ENCODE measurements at regions not wholly inside any gene's neighbourhood (a gene's known extent, or its start where the extent isn't known, plus 50 kb on each side); places are given as distances from the start of the nearest gene placed in this dataset.
"Not testable (repeated sequence)": the region's sequence is repeated elsewhere in the genome, so short reads cannot be mapped to it uniquely, and the experiment has no call there.

DNA sequence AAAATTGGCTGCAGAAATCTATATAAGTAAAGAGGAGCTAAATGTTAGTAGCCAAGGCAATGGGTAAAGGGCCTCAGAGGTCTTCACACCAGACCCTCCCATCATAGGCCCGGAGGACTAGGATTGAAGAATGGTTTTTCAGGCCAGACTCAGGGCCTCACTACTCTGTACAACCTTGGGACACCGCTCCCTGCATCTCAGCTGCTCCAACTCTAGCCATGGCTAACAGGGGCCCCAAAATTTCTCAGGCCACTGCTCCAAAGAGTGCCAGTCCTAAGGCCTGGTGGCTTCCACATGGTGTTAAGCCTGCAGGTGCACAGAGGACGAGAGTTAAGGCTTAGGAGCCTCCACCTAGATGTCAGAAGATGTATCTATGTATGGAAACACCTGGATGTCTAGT, 155.5 kb upstream of the MGAT4C start:
- TF ChIP-seq, protein P1, sequence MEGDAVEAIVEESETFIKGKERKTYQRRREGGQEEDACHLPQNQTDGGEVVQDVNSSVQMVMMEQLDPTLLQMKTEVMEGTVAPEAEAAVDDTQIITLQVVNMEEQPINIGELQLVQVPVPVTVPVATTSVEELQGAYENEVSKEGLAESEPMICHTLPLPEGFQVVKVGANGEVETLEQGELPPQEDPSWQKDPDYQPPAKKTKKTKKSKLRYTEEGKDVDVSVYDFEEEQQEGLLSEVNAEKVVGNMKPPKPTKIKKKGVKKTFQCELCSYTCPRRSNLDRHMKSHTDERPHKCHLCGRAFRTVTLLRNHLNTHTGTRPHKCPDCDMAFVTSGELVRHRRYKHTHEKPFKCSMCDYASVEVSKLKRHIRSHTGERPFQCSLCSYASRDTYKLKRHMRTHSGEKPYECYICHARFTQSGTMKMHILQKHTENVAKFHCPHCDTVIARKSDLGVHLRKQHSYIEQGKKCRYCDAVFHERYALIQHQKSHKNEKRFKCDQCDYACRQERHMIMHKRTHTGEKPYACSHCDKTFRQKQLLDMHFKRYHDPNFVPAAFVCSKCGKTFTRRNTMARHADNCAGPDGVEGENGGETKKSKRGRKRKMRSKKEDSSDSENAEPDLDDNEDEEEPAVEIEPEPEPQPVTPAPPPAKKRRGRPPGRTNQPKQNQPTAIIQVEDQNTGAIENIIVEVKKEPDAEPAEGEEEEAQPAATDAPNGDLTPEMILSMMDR (IDR thresholded peaks at IDR 0.05; ENCODE audit: extremely low read depth, missing control alignments): no peak
- no peak for DNase-seq (ENCODE audit: low spot score)

DNA sequence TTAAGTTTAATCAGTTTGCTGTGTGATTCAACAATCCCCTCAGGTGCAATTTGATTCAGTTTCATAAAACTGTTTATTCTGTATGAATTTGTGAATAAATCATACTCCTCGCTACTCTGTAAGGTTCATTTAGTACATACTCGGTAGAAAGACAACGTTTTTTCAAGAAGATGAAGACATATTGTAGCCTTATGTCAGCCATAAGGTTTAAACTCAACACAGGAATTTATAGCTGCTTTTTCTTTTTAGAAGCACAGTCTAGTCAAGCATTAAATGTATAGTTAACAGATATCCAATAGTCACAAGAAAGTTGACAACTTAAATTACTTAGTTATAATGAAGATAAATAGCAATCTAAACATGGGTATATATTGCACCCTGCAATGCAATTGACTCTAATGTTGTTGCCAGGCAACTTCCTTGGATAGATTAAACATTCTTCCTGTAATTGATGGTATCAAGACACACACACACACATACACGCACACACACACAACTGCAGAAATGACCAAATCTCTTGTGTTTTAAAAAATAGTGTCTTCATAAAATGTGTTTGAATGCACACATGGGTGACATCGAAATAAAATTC, 151.5 kb upstream of the MGAT4C start:
- TF ChIP-seq, protein P1 (IDR thresholded peaks at IDR 0.05; ENCODE audit: extremely low read depth, missing control alignments): no peak
- DNase-seq (ENCODE audit: low spot score): no peak

DNA sequence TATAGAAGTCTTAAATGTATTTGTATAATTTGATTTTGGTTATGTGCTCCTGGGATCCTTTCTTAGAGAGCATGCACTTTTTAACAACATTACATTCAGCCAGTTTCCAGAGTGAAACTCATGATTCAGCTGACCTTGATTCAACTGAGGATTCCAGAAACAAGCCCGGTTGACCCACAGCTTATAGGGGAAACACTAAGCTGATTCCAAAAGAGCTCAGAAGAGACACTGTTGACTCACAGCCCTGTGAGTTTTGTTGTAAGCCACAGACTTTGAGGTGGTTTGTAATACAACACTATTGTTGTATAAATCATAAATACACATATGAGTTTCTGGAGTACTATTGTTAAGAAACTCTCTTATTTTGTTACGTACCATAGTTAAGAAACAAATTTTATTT, 133.8 kb upstream of the MGAT4C start:
- TF ChIP-seq, protein P1 (IDR thresholded peaks at IDR 0.05; ENCODE audit: extremely low read depth, missing control alignments): no peak
- no peak for DNase-seq (ENCODE audit: low spot score)

DNA sequence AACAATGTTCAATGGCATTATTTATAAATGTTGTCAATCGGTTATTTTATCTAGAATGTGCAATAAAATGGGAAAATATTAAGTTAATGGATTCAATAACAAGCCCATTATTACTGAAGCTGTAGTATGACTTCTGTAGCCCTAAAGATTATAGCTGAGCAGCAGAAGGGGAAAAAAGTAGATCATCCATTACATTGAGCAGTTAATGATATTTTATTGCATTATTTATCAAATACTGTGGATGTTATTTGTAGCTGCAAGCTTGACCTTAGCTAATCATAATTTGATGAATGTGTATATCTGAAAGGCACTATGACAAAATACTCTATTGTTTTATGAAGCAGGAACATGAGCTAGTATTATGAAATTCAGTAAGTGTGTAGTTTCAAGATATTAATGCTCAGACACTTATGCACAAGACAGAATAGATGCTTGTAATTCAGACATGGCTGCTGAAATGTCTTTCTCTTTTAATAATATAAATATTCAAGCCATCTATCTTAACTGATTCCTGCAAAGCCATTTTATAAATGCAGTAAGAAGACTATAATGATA, 131.5 kb upstream of the MGAT4C start:
- no peak for DNase-seq (ENCODE audit: low spot score)
- TF ChIP-seq, protein P1 (IDR thresholded peaks at IDR 0.05; ENCODE audit: extremely low read depth, missing control alignments): no peak

DNA sequence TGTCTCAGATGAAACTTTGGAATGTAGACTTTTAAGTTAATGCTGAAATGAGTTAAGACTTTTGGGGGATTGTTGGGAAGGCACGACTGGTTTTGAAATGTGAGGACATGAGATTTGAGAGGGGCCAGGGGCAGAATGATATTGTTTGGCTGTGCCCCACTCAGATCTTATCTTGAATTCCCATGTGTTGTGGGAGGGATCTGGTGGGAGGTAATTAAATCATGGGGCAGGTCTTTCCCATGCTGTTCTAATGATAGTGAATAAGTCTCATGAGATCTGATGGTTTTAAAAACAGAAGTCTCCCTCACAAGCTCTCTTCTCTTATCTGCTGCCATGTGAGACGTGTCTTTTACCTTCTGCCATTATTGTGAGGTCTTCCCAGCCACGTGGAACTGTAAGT, 127.6 kb upstream of the MGAT4C start:
- DNase-seq (ENCODE audit: low spot score): not testable (repeated sequence)

DNA sequence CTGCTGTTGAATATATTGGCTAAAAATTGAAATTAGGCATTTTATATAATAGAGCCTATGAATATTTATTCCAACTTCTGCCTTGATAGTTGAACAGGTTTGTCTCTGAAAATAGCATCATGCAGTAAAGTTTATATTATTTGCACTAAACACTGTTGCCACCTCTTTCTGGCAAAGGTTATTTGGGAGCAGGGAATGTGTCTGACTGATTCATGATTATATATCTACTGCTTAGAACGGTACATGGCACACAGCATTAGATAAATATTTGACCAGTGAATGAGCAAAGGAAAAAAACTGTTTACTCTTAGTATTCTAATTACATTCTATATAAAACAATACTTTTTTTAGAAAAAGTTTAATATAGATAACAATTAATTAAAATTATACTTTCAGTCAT, 123.1 kb upstream of the MGAT4C start:
- TF ChIP-seq, protein P1 (IDR thresholded peaks at IDR 0.05; ENCODE audit: extremely low read depth, missing control alignments): no peak
- no peak for DNase-seq (ENCODE audit: low spot score)

DNA sequence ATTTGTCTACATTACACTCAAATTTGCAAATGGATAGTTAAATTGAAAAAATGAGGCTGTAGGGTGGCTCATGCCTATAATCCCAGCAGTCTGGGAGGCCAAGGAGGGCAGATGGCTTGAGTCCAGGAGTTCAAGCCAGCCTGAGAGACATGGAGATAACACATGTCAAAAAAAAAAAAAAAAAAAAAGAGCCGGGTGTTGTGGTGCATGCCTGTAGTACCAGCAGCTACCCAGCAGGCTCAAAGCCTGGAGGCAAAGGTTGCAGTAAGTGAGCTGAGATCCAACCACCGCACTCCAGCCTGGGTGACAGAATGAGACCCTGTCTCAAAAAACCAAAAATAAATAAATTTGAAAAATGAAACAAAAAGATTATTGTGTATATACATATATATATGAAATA, 119.9 kb upstream of the MGAT4C start:
- TF ChIP-seq, protein P1 (IDR thresholded peaks at IDR 0.05; ENCODE audit: extremely low read depth, missing control alignments): no peak

DNA sequence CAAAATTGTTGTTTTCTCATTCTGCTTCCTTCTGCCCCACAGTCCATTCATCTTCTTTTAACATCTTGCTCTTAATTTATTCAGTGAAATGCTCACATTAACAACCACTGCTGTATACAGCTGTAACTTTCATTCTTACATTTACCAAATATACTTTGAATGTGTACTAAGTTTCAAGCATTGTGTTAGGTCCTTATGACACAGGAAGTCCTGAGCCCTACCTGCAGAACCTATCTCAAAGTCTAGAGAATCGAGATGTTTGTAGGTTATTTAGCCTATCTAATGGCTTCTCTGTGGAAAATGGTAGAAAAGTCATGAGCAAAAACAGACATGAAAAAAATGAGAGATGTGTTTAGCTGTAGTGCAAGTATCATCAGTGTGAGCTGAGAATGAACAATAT, 117.6 kb upstream of the MGAT4C start:
- no peak for DNase-seq (ENCODE audit: low spot score)

More for the DNA sequence above, 119.9 kb upstream of the MGAT4C start:
- DNase-seq (ENCODE audit: low spot score): no peak

More for the DNA sequence above, 117.6 kb upstream of the MGAT4C start:
- TF ChIP-seq, protein P1 (IDR thresholded peaks at IDR 0.05; ENCODE audit: extremely low read depth, missing control alignments): no peak

Measured in GM20000 (cell line).